OCI-LY1 (cell line): ENCODE measurements at regions not wholly inside any gene's neighbourhood (a gene's known extent, or its start where the extent isn't known, plus 50 kb on each side); places are given as distances from the start of the nearest gene placed in this dataset.

Source experiments
- H2AFZ ChIP-seq: fragments of 200-600 bp; sonication (generic), shearing (Covaris generic); 2 replicates; pipeline ENCODE4 v1.6.0; 2014; ENCODE audit warnings: antibody characterized with exemption, mild to moderate bottlenecking, low read length
- H3F3A ChIP-seq: fragments of 200-600 bp; sonication (generic), shearing (Covaris generic); 2 replicates; pipeline ENCODE4 v1.6.0; 2014; ENCODE audit warnings: mild to moderate bottlenecking, antibody characterized with exemption, low read length, moderate library complexity; ENCODE audit not compliant: insufficient read depth
- H3K27ac ChIP-seq: fragments of 200-600 bp; sonication (generic); 2 replicates; pipeline ENCODE4 v1.5.1; 2014; ENCODE audit warnings: low read length, mixed run types, mild to moderate bottlenecking, low read depth; ENCODE audit not compliant: poor library complexity, severe bottlenecking
- H3K27me3 ChIP-seq: fragments of 200-600 bp; sonication (generic); 2 replicates; pipeline ENCODE4 v1.6.0; 2014; ENCODE audit warnings: antibody characterized with exemption, mild to moderate bottlenecking, low read length, moderate library complexity; ENCODE audit not compliant: insufficient read depth
- H3K36me3 ChIP-seq: fragments of 200-600 bp; sonication (generic); 2 replicates; pipeline ENCODE4 v1.6.1; 2014; ENCODE audit warnings: mild to moderate bottlenecking, antibody characterized with exemption, low read length, moderate library complexity, mixed read lengths; ENCODE audit not compliant: insufficient read depth
- H3K4me1 ChIP-seq: fragments of 200-600 bp; sonication (generic); 2 replicates; pipeline ENCODE4 v1.5.1; 2014; ENCODE audit warnings: mild to moderate bottlenecking, low read length, moderate library complexity; ENCODE audit not compliant: insufficient read depth, severe bottlenecking
- H3K4me2 ChIP-seq: fragments of 200-600 bp; sonication (generic), shearing (Covaris generic); 2 replicates; pipeline ENCODE4 v1.6.1; 2014; ENCODE audit warnings: low read length
- H3K4me3 ChIP-seq: fragments of 200-600 bp; sonication (generic); 2 replicates; pipeline ENCODE4 v1.5.1; 2014; ENCODE audit warnings: low read length, low read depth, mild to moderate bottlenecking, mixed read lengths; ENCODE audit not compliant: poor library complexity, severe bottlenecking
- H3K79me2 ChIP-seq: fragments of 200-600 bp; shearing (Covaris generic); 2 replicates; pipeline ENCODE4 v1.6.1; 2016; ENCODE audit warnings: mixed run types, low read length, mixed read lengths; ENCODE audit not compliant: insufficient read depth
- H3K9ac ChIP-seq: fragments of 200-600 bp; sonication (generic), shearing (Covaris generic); 2 replicates; pipeline ENCODE4 v1.6.1; 2014; ENCODE audit warnings: mild to moderate bottlenecking, low read length, mixed read lengths
- H3K9me2 ChIP-seq: fragments of 200-600 bp; sonication (generic), shearing (Covaris generic); 2 replicates; pipeline ENCODE4 v1.6.1; 2014; ENCODE audit warnings: low read depth, mild to moderate bottlenecking, low read length, mixed read lengths
- H3K9me3 ChIP-seq: fragments of 200-600 bp; shearing (Covaris generic); 2 replicates; pipeline ENCODE4 v1.6.1; 2014; ENCODE audit warnings: low read length, mixed read lengths
- H4K20me1 ChIP-seq: fragments of 200-600 bp; sonication (generic), shearing (Covaris generic); 2 replicates; pipeline ENCODE4 v1.6.0; 2016; ENCODE audit warnings: mild to moderate bottlenecking, low read length; ENCODE audit not compliant: insufficient read depth
- EZH2 ChIP-seq: fragments of 200-600 bp; sonication (generic), shearing (Covaris generic); IDR thresholded peaks from 2 replicates; pipeline ENCODE4 v1.8.0; 2017; ENCODE audit warnings: borderline replicate concordance, mixed run types, mild to moderate bottlenecking, antibody characterized with exemption, low read length, moderate library complexity, mixed read lengths
- TF ChIP-seq, protein P1 (sequence below): fragments of 200-600 bp; sonication (generic), shearing (Covaris generic); IDR thresholded peaks from 2 replicates; pipeline ENCODE4 v1.5.1; 2017; ENCODE audit warnings: mild to moderate bottlenecking, antibody characterized with exemption, low read length, moderate library complexity, mixed read lengths

GRCh38 chr21:27722095-27722494 lies 755.2 kb upstream of the ADAMTS5 start:
- Histone ChIP-seq H3K9me3 (no peaks in the 10 kb centered on the region), H3K9me2 (no peaks in the 10 kb centered on the region), H3K9ac (no peak overlapping the region), H3K4me2 (no peak overlapping the region), H3K79me2 (no peaks in the 10 kb centered on the region), H2AFZ (no peak overlapping the region), H3K27me3 (no peaks in the 10 kb centered on the region), H3K4me1 (no peaks in the 10 kb centered on the region), H3K27ac (no peak overlapping the region), H4K20me1 (no peaks in the 10 kb centered on the region), H3K36me3 (no peaks in the 10 kb centered on the region), H3F3A (no peaks in the 10 kb centered on the region), H3K4me3 (no peak overlapping the region)
- no peak for TF ChIP-seq EZH2
- TF ChIP-seq, protein P1, sequence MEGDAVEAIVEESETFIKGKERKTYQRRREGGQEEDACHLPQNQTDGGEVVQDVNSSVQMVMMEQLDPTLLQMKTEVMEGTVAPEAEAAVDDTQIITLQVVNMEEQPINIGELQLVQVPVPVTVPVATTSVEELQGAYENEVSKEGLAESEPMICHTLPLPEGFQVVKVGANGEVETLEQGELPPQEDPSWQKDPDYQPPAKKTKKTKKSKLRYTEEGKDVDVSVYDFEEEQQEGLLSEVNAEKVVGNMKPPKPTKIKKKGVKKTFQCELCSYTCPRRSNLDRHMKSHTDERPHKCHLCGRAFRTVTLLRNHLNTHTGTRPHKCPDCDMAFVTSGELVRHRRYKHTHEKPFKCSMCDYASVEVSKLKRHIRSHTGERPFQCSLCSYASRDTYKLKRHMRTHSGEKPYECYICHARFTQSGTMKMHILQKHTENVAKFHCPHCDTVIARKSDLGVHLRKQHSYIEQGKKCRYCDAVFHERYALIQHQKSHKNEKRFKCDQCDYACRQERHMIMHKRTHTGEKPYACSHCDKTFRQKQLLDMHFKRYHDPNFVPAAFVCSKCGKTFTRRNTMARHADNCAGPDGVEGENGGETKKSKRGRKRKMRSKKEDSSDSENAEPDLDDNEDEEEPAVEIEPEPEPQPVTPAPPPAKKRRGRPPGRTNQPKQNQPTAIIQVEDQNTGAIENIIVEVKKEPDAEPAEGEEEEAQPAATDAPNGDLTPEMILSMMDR, result no peak

DNA sequence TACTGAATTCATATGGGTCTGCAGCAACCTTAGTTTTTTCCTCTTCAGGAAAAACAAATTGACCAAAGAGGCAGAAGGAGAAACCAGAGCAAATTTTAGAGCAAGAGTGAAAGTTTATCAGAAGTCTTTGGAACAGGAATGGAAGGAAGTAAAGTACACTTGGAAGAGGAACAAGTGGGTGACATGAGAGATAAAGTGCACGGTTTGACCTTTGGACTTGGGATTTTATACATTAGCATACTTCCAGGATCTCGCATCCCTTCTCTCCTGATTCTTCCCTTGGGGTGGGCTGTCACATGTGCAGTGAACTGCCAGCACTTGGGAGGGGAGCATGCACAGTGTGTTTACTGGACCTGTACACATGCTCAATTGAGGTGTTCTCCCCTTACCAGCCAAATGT lies 754.8 kb upstream of the ADAMTS5 start:
- no peak overlapping the region for H3K4me2 ChIP-seq
- TF ChIP-seq, protein P1, result no peak
- no peak for TF ChIP-seq EZH2
- H3K4me3 ChIP-seq, result no peak overlapping the region
- H3K27me3 ChIP-seq, result no peaks in the 10 kb centered on the region
- no peaks in the 10 kb centered on the region for H3F3A ChIP-seq
- no peaks in the 10 kb centered on the region for H3K36me3 ChIP-seq
- H3K9me2 ChIP-seq, result no peaks in the 10 kb centered on the region
- no peak overlapping the region for H3K9ac ChIP-seq
- no peaks in the 10 kb centered on the region for H4K20me1 ChIP-seq
- no peak overlapping the region for H2AFZ ChIP-seq
- no peaks in the 10 kb centered on the region for H3K4me1 ChIP-seq
- no peaks in the 10 kb centered on the region for H3K79me2 ChIP-seq
- H3K27ac ChIP-seq, result no peak overlapping the region
- H3K9me3 ChIP-seq, result no peaks in the 10 kb centered on the region

- Histone ChIP-seq H3K9me2 (no peaks in the 10 kb centered on the region), H3K9ac (no peak overlapping the region), H4K20me1 (no peaks in the 10 kb centered on the region), H3K4me2 (no peak overlapping the region), H3F3A (no peaks in the 10 kb centered on the region), H3K27ac (no peak overlapping the region), H3K27me3 (no peaks in the 10 kb centered on the region), H3K4me3 (no peak overlapping the region), H3K4me1 (no peaks in the 10 kb centered on the region), H3K9me3 (no peaks in the 10 kb centered on the region), H2AFZ (no peak overlapping the region), H3K79me2 (no peaks in the 10 kb centered on the region), H3K36me3 (no peaks in the 10 kb centered on the region)
- TF ChIP-seq EZH2, result no peak
- TF ChIP-seq, protein P1, result no peak
These were observed 752.3 kb upstream of the ADAMTS5 start for GRCh38 chr21:27719226-27719625.
